HepG2 (cell line): ENCODE measurements at regions not wholly inside any gene's neighbourhood (a gene's known extent, or its start where the extent isn't known, plus 50 kb on each side); places are given as distances from the start of the nearest gene placed in this dataset.

Source experiments
- ATAC-seq: fragments of 200-7000 bp; cut with Tn5 transposase; 3 replicates; pipeline ENCODE4 v1.9.1; 2020; ENCODE audit warnings: mild to moderate bottlenecking, moderate library complexity
- BruUV-seq: library from RNA; stranded (reverse); fragments of 400-500 nt; replicated peaks from 2 replicates; lab custom pipeline; 2021; lab: Mats Ljungman, UMichigan
- CTCF ChIA-PET: fragments of 300-600 bp; formaldehyde crosslinking; extraction: SDS; loops from one replicate; lab custom pipeline; 2021; ENCODE audit warnings: low total read pairs, inconsistent platforms, low intra/inter-chr PET ratio; lab: Yijun Ruan, JAX
- POLR2A ChIA-PET: fragments of 350-600 bp; sonication (Branson Sonifier 250); formaldehyde crosslinking; loops from one replicate; lab custom pipeline; 2020; ENCODE audit warnings: antibody characterized with exemption, inconsistent platforms; lab: Yijun Ruan, JAX
- DNase-seq: peaks from one replicate; pipeline ENCODE4 v3.0.0-alpha.2; 2015; ENCODE audit warnings: low spot score
- FAIRE-seq: peaks from 3 replicates; lab custom pipeline; 2011; peaks lifted over from hg19 to GRCh38; lab: Jason Lieb, UNC
- H2AFZ ChIP-seq: one replicate; pipeline ENCODE4 v1.6.1; 2011; ENCODE audit warnings: low read length, inconsistent platforms
- H3K27ac ChIP-seq: fragments of 300-600 bp; 3 replicates; pipeline ENCODE4 v1.8.0; 2011; ENCODE audit warnings: mixed run types, mild to moderate bottlenecking, mixed read lengths, low read length, inconsistent platforms; ENCODE audit not compliant: insufficient read depth; ENCODE audit errors: extremely low read length
- H3K27me3 ChIP-seq, 2 experiments: fragments of 200-600 bp in 1 of 2; 2 replicates in 1 of 2; 3 replicates in 1 of 2; pipeline versions ENCODE4 v1.6.0 to v1.8.0; 2011; ENCODE audit warnings: low read length in 2 of 2, mild to moderate bottlenecking in 2 of 2, moderate library complexity in 2 of 2, inconsistent platforms in 1 of 2; ENCODE audit not compliant: insufficient read depth in 2 of 2, control insufficient read depth in 1 of 2
- H3K36me3 ChIP-seq, 2 experiments: fragments of 200-600 bp in 1 of 2; replicated peaks in 1 of 2; 2 replicates in 1 of 2; 3 replicates in 1 of 2; pipeline versions ENCODE4 v1.5.1 to v1.8.0; 2011; ENCODE audit warnings: low read length in 2 of 2, inconsistent platforms in 1 of 2; ENCODE audit not compliant: insufficient read depth in 2 of 2, control insufficient read depth in 1 of 2
- H3K4me1 ChIP-seq: 2 replicates; pipeline ENCODE4 v1.5.1; 2012; ENCODE audit warnings: low read length, inconsistent platforms; ENCODE audit not compliant: insufficient read depth
- H3K4me2 ChIP-seq: 2 replicates; pipeline ENCODE4 v1.6.0; 2011; ENCODE audit warnings: low read depth, low read length, inconsistent platforms
- H3K4me3 ChIP-seq, 3 experiments: fragments of 200-600 bp in 1 of 3; sonication (generic), shearing (Covaris generic) in 1 of 3; replicated peaks in 1 of 3; 2 replicates each; pipeline ENCODE4 v1.5.1; 2011 to 2016; ENCODE audit warnings: low read length in 3 of 3, inconsistent platforms in 2 of 3, low read depth in 2 of 3, mild to moderate bottlenecking in 2 of 3, control low read depth in 1 of 3, mixed read lengths in 1 of 3; ENCODE audit not compliant: insufficient read depth in 1 of 3
- H3K79me2 ChIP-seq: one replicate; pipeline ENCODE4 v1.6.1; 2011; ENCODE audit warnings: low read length, inconsistent platforms; ENCODE audit not compliant: insufficient read depth
- H3K9ac ChIP-seq: 2 replicates; pipeline ENCODE4 v1.6.0; 2011; ENCODE audit warnings: mild to moderate bottlenecking, low read depth, low read length, inconsistent platforms; ENCODE audit not compliant: insufficient read depth
- H3K9me3 ChIP-seq: 2 replicates; pipeline ENCODE4 v1.5.1; 2012; ENCODE audit warnings: mild to moderate bottlenecking, low read length
- H4K20me1 ChIP-seq: 2 replicates; pipeline ENCODE4 v1.6.0; 2011; ENCODE audit warnings: inconsistent platforms, mild to moderate bottlenecking, low read length, moderate library complexity; ENCODE audit not compliant: insufficient read depth
- AGO1 ChIP-seq: fragments of 200-400 bp; formaldehyde crosslinking; IDR thresholded peaks from 2 replicates; pipeline ENCODE4 v1.6.1; 2017; ENCODE audit warnings: mild to moderate bottlenecking, low read depth, low read length, moderate library complexity; ENCODE audit not compliant: poor library complexity, severe bottlenecking
- CEBPB ChIP-seq: IDR thresholded peaks from 2 replicates; pipeline ENCODE4 v1.6.1; 2011; ENCODE audit warnings: low read depth, low read length, improper control_type of control experiment, borderline replicate concordance
- CENPX ChIP-seq: sonication (generic); formaldehyde crosslinking; IDR thresholded peaks from 2 replicates; pipeline ENCODE4 v1.9.0; 2021; ENCODE audit warnings: mild to moderate bottlenecking, missing genetic modification reagents, moderate library complexity
- CHCHD3 ChIP-seq: sonication (generic); formaldehyde crosslinking; IDR thresholded peaks from 2 replicates; pipeline ENCODE4 v1.8.0; 2022; ENCODE audit warnings: mild to moderate bottlenecking, missing genetic modification reagents, moderate library complexity
- CHD2 ChIP-seq: IDR thresholded peaks from 2 replicates; pipeline ENCODE4 v1.6.1; 2011; ENCODE audit warnings: low read depth, low read length, improper control_type of control experiment
- EEA1 ChIP-seq: sonication (generic); formaldehyde crosslinking; IDR thresholded peaks from 2 replicates; pipeline ENCODE4 v1.5.1; 2020; ENCODE audit warnings: mild to moderate bottlenecking, missing genetic modification reagents, borderline replicate concordance
- JUND ChIP-seq: sonication (generic); formaldehyde crosslinking; IDR thresholded peaks from 2 replicates; pipeline ENCODE4 v1.8.0; 2022; ENCODE audit warnings: mild to moderate bottlenecking, missing genetic modification reagents
- MTF2 ChIP-seq: sonication (generic); formaldehyde crosslinking; IDR thresholded peaks from 2 replicates; pipeline ENCODE4 v1.5.0; 2020; ENCODE audit warnings: missing genetic modification reagents, borderline replicate concordance
- NFE2 ChIP-seq: sonication (generic); formaldehyde crosslinking; IDR thresholded peaks from 2 replicates; pipeline ENCODE4 v1.4.0; 2020; ENCODE audit warnings: missing genetic modification reagents
- SP1 ChIP-seq, 2 experiments: fragments of 450-650 bp in 1 of 2; sonication (generic) in 1 of 2; formaldehyde crosslinking in 1 of 2; IDR thresholded peaks; 2 replicates each; pipeline versions ENCODE4 v1.4.0 to v1.6.1; 2016 to 2020; ENCODE audit warnings: missing genetic modification reagents in 1 of 2
- TBX3 ChIP-seq: fragments of 450-650 bp; IDR thresholded peaks from 2 replicates; pipeline ENCODE4 v1.6.1; 2017; ENCODE audit warnings: antibody characterized with exemption, mild to moderate bottlenecking, inconsistent platforms, borderline replicate concordance
- ZMYM3 ChIP-seq: sonication (generic); formaldehyde crosslinking; IDR thresholded peaks from 2 replicates; pipeline ENCODE4 v1.5.1; 2020; ENCODE audit warnings: mild to moderate bottlenecking, missing genetic modification reagents
- ZNF605 ChIP-seq: sonication (generic); formaldehyde crosslinking; IDR thresholded peaks from 2 replicates; pipeline ENCODE4 v1.8.0; 2022; ENCODE audit warnings: mild to moderate bottlenecking, missing genetic modification reagents
- ZNF644 ChIP-seq: IDR thresholded peaks from 2 replicates; pipeline ENCODE4 v1.6.1; 2016; ENCODE audit warnings: low read depth
- ZNF746 ChIP-seq: sonication (generic); formaldehyde crosslinking; IDR thresholded peaks from 2 replicates; pipeline ENCODE4 v1.8.0; 2022; ENCODE audit warnings: mild to moderate bottlenecking, missing genetic modification reagents
- WGBS: methylation state at CpG from one replicate; pipeline ENCODE4 v1.1.6; 2017; ENCODE audit warnings: low lambda C conversion rate; 5-methylcytosine and 5-hydroxymethylcytosine counted together
- in situ Hi-C: cut with HindIII; loops from 2 replicates; pipeline ENCODE4 v1.10.0; 2017; ENCODE audit warnings: low pct_unique_long_range_greater_than_20kb; ENCODE audit not compliant: extremely low pct_ligation_motif_present
- intact Hi-C: fragments of 100-400 bp; cut with micrococcal nuclease; formaldehyde crosslinking; loops from one replicate; pipeline ENCODE4 v1.10.0; 2022; ENCODE audit not compliant: unreplicated experiment
- TF ChIP-seq, protein P1 (sequence below): sonication (generic); formaldehyde crosslinking; IDR thresholded peaks from 2 replicates; pipeline ENCODE4 v1.4.0; 2020; ENCODE audit warnings: mild to moderate bottlenecking, missing genetic modification reagents
- TF ChIP-seq, protein P2 (sequence below): sonication (generic); formaldehyde crosslinking; IDR thresholded peaks from 2 replicates; pipeline ENCODE4; 2020; ENCODE audit warnings: missing genetic modification reagents, mild to moderate bottlenecking, borderline replicate concordance
- TF ChIP-seq, protein P3 (sequence below): conservative IDR thresholded peaks from 2 replicates; pipeline ENCODE4 v1.6.1; 2018; ENCODE audit warnings: missing genetic modification reagents
- TF ChIP-seq, protein P4 (sequence below): IDR thresholded peaks from 2 replicates; pipeline ENCODE4 v1.6.1; 2012; ENCODE audit warnings: inconsistent platforms
- TF ChIP-seq, protein P5 (sequence below): sonication (generic); formaldehyde crosslinking; IDR thresholded peaks from 2 replicates; pipeline ENCODE4 v1.8.0; 2023; ENCODE audit warnings: mild to moderate bottlenecking, missing genetic modification reagents

DNA sequence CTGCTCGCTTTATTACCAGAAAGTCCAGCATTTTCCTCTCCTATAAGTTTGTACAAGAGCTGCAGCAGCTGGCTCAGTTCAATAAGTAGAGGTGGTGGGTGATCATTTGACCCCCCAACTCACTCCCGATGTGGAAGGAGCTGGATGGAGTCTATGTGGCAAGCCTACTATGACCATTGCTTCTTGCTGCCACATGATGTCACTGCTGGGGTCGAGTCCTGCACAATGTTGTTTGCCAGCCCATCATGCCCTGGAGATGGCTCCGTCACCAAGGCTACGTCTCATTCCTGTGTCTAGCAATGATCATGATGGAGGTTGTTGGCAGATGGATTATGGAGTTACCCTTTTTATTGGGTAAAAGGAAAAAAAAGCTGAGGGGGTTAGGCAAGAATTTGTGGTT lies 266.3 kb downstream of the PSAT1 start:
- Histone ChIP-seq H3K4me1 (no peaks in the 10 kb centered on the region), H3K4me2 (no peak overlapping the region), H3K36me3 (no peaks in the 10 kb centered on the region), H3K27me3 (no peaks in the 10 kb centered on the region), H3K9ac (no peak overlapping the region), H3K4me3 (no peak overlapping the region), H3K79me2 (no peaks in the 10 kb centered on the region), H4K20me1 (no peaks in the 10 kb centered on the region)
- no TSS peak for BruUV-seq
- CTCF ChIA-PET: no interaction called here
- in situ Hi-C loops: no loop called here
- DNase-seq: no peak
- TF ChIP-seq CHCHD3 (CRISPR knock-in tag) (no peak), ZNF746 (no peak), TBX3 (no peak), SP1 (IDR thresholded peaks at IDR 0.05) (no peak), SP1 (CRISPR knock-in tag; IDR thresholded peaks at IDR 0.05) (no peak), NFE2 (CRISPR knock-in tag) (no peak), CENPX (CRISPR knock-in tag) (no peak), MTF2 (CRISPR knock-in tag) (no peak), ZMYM3 (no peak), AGO1 (no peak), ZNF644 (no peak), CHD2 (no peak), EEA1 (CRISPR knock-in tag) (no peak), ZNF605 (CRISPR knock-in tag) (no peak), CEBPB (no peak), JUND (no peak)
- TF ChIP-seq, protein P1, sequence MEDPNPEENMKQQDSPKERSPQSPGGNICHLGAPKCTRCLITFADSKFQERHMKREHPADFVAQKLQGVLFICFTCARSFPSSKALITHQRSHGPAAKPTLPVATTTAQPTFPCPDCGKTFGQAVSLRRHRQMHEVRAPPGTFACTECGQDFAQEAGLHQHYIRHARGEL: no peak
- TF ChIP-seq, protein P2, sequence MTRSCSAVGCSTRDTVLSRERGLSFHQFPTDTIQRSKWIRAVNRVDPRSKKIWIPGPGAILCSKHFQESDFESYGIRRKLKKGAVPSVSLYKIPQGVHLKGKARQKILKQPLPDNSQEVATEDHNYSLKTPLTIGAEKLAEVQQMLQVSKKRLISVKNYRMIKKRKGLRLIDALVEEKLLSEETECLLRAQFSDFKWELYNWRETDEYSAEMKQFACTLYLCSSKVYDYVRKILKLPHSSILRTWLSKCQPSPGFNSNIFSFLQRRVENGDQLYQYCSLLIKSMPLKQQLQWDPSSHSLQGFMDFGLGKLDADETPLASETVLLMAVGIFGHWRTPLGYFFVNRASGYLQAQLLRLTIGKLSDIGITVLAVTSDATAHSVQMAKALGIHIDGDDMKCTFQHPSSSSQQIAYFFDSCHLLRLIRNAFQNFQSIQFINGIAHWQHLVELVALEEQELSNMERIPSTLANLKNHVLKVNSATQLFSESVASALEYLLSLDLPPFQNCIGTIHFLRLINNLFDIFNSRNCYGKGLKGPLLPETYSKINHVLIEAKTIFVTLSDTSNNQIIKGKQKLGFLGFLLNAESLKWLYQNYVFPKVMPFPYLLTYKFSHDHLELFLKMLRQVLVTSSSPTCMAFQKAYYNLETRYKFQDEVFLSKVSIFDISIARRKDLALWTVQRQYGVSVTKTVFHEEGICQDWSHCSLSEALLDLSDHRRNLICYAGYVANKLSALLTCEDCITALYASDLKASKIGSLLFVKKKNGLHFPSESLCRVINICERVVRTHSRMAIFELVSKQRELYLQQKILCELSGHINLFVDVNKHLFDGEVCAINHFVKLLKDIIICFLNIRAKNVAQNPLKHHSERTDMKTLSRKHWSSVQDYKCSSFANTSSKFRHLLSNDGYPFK (CRISPR knock-in tag): no peak
- TF ChIP-seq, protein P3, sequence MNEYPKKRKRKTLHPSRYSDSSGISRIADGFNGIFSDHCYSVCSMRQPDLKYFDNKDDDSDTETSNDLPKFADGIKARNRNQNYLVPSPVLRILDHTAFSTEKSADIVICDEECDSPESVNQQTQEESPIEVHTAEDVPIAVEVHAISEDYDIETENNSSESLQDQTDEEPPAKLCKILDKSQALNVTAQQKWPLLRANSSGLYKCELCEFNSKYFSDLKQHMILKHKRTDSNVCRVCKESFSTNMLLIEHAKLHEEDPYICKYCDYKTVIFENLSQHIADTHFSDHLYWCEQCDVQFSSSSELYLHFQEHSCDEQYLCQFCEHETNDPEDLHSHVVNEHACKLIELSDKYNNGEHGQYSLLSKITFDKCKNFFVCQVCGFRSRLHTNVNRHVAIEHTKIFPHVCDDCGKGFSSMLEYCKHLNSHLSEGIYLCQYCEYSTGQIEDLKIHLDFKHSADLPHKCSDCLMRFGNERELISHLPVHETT (CRISPR knock-in tag): no peak
- TF ChIP-seq, protein P4, sequence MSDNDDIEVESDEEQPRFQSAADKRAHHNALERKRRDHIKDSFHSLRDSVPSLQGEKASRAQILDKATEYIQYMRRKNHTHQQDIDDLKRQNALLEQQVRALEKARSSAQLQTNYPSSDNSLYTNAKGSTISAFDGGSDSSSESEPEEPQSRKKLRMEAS: no peak
- TF ChIP-seq, protein P5, sequence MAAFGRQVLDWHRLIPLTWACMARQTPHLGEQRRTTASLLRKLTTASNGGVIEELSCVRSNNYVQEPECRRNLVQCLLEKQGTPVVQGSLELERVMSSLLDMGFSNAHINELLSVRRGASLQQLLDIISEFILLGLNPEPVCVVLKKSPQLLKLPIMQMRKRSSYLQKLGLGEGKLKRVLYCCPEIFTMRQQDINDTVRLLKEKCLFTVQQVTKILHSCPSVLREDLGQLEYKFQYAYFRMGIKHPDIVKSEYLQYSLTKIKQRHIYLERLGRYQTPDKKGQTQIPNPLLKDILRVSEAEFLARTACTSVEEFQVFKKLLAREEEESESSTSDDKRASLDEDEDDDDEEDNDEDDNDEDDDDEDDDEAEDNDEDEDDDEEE (CRISPR knock-in tag): no peak
- TF ChIP-seq, all 625 proteins: peak for 0
- no peak for ATAC-seq
- Histone ChIP-seq H3K27ac (no peak overlapping the region), H3K9me3 (no peaks in the 10 kb centered on the region), H2AFZ (no peak overlapping the region)
- intact Hi-C loops: no loop called here
- POLR2A ChIA-PET: no interaction called here
- 18% methylated on average over 5 of the region's 5 CpGs for WGBS
- no peak for FAIRE-seq
